HepG2 (cell line): ENCODE measurements at regions not wholly inside any gene's neighbourhood (a gene's known extent, or its start where the extent isn't known, plus 50 kb on each side); places are given as distances from the start of the nearest gene placed in this dataset.

ENCODE experiments used
- CENPBD1 ChIP-seq: sonication (generic); formaldehyde crosslinking; IDR thresholded peaks from 2 replicates; pipeline ENCODE4 v1.8.0; 2022; ENCODE audit warnings: missing genetic modification reagents, low read depth, mild to moderate bottlenecking, borderline replicate concordance
- ESRRA ChIP-seq: sonication (generic); formaldehyde crosslinking; IDR thresholded peaks from 2 replicates; pipeline ENCODE4 v1.5.1; 2020; ENCODE audit warnings: mild to moderate bottlenecking, low read depth, missing genetic modification reagents
- FOSL1 ChIP-seq: sonication (generic); formaldehyde crosslinking; IDR thresholded peaks from 2 replicates; pipeline ENCODE4 v1.9.0; 2021; ENCODE audit warnings: missing genetic modification reagents, borderline replicate concordance
- GPN1 ChIP-seq: sonication (generic); formaldehyde crosslinking; IDR thresholded peaks from 2 replicates; pipeline ENCODE4 v1.5.1; 2020; ENCODE audit warnings: missing genetic modification reagents, borderline replicate concordance
- GTF2F1 ChIP-seq: fragments of 150-350 bp; IDR thresholded peaks from 2 replicates; pipeline ENCODE4 v1.6.1; 2014; ENCODE audit warnings: low read length
- HNF1B ChIP-seq: sonication (generic); formaldehyde crosslinking; IDR thresholded peaks from 2 replicates; pipeline ENCODE4 v1.5.1; 2020; ENCODE audit warnings: mild to moderate bottlenecking, moderate library complexity, missing genetic modification reagents
- HNRNPLL ChIP-seq: fragments of 200-400 bp; formaldehyde crosslinking; IDR thresholded peaks from 2 replicates; pipeline ENCODE4 v1.6.1; 2017; ENCODE audit warnings: mild to moderate bottlenecking, low read depth, low read length; ENCODE audit not compliant: poor library complexity, severe bottlenecking
- HOMEZ ChIP-seq: IDR thresholded peaks from 2 replicates; pipeline ENCODE4 v1.6.1; 2016; ENCODE audit warnings: low read depth
- HOXA9 ChIP-seq: sonication (generic); formaldehyde crosslinking; IDR thresholded peaks from 2 replicates; pipeline ENCODE4 v1.8.1; 2022; ENCODE audit warnings: missing genetic modification reagents, mild to moderate bottlenecking, moderate library complexity, borderline replicate concordance
- JUN ChIP-seq: sonication (generic); formaldehyde crosslinking; IDR thresholded peaks from 2 replicates; pipeline ENCODE4 v1.4.0; 2020; ENCODE audit warnings: mild to moderate bottlenecking, missing genetic modification reagents
- KAT7 ChIP-seq: IDR thresholded peaks from 2 replicates; pipeline ENCODE4 v1.6.1; 2018; ENCODE audit warnings: borderline replicate concordance, missing compliant biosample characterization
- KDM5A ChIP-seq: fragments of 200-600 bp; sonication (generic); IDR thresholded peaks from 2 replicates; pipeline ENCODE4 v1.7.0; 2018; ENCODE audit warnings: antibody characterized with exemption, mild to moderate bottlenecking, low read length, borderline replicate concordance
- KLF15 ChIP-seq: sonication (generic); formaldehyde crosslinking; IDR thresholded peaks from 2 replicates; pipeline ENCODE4 v1.8.1; 2023; ENCODE audit warnings: borderline replicate concordance, mild to moderate bottlenecking, inconsistent platforms, missing genetic modification reagents, mixed read lengths
- POGZ ChIP-seq: sonication (generic); formaldehyde crosslinking; IDR thresholded peaks from 2 replicates; pipeline ENCODE4 v1.4.0; 2020; ENCODE audit warnings: mild to moderate bottlenecking, missing genetic modification reagents
- PRMT3 ChIP-seq: sonication (generic); formaldehyde crosslinking; IDR thresholded peaks from 2 replicates; pipeline ENCODE4 v1.8.1; 2022; ENCODE audit warnings: low read depth, mild to moderate bottlenecking, moderate library complexity, missing genetic modification reagents, borderline replicate concordance
- RAD51 ChIP-seq: fragments of 450-650 bp; IDR thresholded peaks from 2 replicates; pipeline ENCODE4 v1.6.1; 2016; ENCODE audit warnings: borderline replicate concordance
- RFXANK ChIP-seq: IDR thresholded peaks from 2 replicates; pipeline ENCODE4 v1.6.1; 2016
- SALL2 ChIP-seq: sonication (generic); formaldehyde crosslinking; IDR thresholded peaks from 2 replicates; pipeline ENCODE4 v1.8.1; 2023; ENCODE audit warnings: mild to moderate bottlenecking, missing genetic modification reagents, inconsistent platforms
- SUZ12 ChIP-seq: fragments of 150-350 bp; IDR thresholded peaks from 2 replicates; pipeline ENCODE4 v1.6.1; 2014; ENCODE audit warnings: low read depth, low read length
- ZFP62 ChIP-seq: sonication (generic); formaldehyde crosslinking; IDR thresholded peaks from 2 replicates; pipeline ENCODE4 v1.4.0; 2020; ENCODE audit warnings: missing genetic modification reagents
- ZNF12 ChIP-seq: sonication (generic); formaldehyde crosslinking; IDR thresholded peaks from 2 replicates; pipeline ENCODE4 v1.5.0; 2020; ENCODE audit warnings: missing genetic modification reagents
- ZNF260 ChIP-seq: sonication (generic); formaldehyde crosslinking; IDR thresholded peaks from 2 replicates; pipeline ENCODE4 v1.4.0; 2020; ENCODE audit warnings: missing genetic modification reagents, low read depth, mild to moderate bottlenecking, borderline replicate concordance
- ZNF280D ChIP-seq: sonication (generic); formaldehyde crosslinking; IDR thresholded peaks from 2 replicates; pipeline ENCODE4 v1.5.1; 2020; ENCODE audit warnings: mild to moderate bottlenecking, missing genetic modification reagents
- ZNF331 ChIP-seq: sonication (generic); formaldehyde crosslinking; IDR thresholded peaks from 2 replicates; pipeline ENCODE4 v1.4.0; 2020; ENCODE audit warnings: missing genetic modification reagents
- ZNF367 ChIP-seq: sonication (generic); formaldehyde crosslinking; IDR thresholded peaks from 2 replicates; pipeline ENCODE4 v1.4.0; 2020; ENCODE audit warnings: missing genetic modification reagents, borderline replicate concordance
- ZNF501 ChIP-seq: sonication (generic); formaldehyde crosslinking; IDR thresholded peaks from 2 replicates; pipeline ENCODE4 v1.5.1; 2020; ENCODE audit warnings: mild to moderate bottlenecking, moderate library complexity, missing genetic modification reagents
- ZNF773 ChIP-seq: sonication (generic); formaldehyde crosslinking; IDR thresholded peaks from 2 replicates; pipeline ENCODE4 v1.4.0; 2020; ENCODE audit warnings: missing genetic modification reagents, borderline replicate concordance

- TF ChIP-seq KAT7 (CRISPR knock-in tag) = no peak
- TF ChIP-seq ESRRA (CRISPR knock-in tag) = no peak
- no peak for TF ChIP-seq GTF2F1
- TF ChIP-seq ZNF773 = no peak
- TF ChIP-seq ZNF331 (CRISPR knock-in tag) = peak; percentile 34; the same call in 1 of the 2 replicates
- no peak for TF ChIP-seq CENPBD1 (CRISPR knock-in tag)
- TF ChIP-seq ZNF367 (CRISPR knock-in tag) = no peak
- no peak for TF ChIP-seq KDM5A
- TF ChIP-seq ZNF501 (CRISPR knock-in tag) = no peak
- peak; percentile 43; the same call in 1 of the 2 replicates for TF ChIP-seq POGZ (CRISPR knock-in tag)
- no peak for TF ChIP-seq HOXA9 (CRISPR knock-in tag)
- TF ChIP-seq ZNF12 = no peak
- peak; percentile 57; the same call in 1 of the 2 replicates for TF ChIP-seq HOMEZ (CRISPR knock-in tag)
- no peak for TF ChIP-seq PRMT3 (CRISPR knock-in tag)
- TF ChIP-seq FOSL1 = no peak
- no peak for TF ChIP-seq SUZ12
- no peak for TF ChIP-seq ZNF280D (CRISPR knock-in tag)
- TF ChIP-seq HNF1B (CRISPR knock-in tag) = no peak
- TF ChIP-seq HNRNPLL = no peak
- no peak for TF ChIP-seq ZFP62
- TF ChIP-seq SALL2 (CRISPR knock-in tag) = no peak
- no peak for TF ChIP-seq KLF15
- TF ChIP-seq ZNF260 = no peak
- TF ChIP-seq RFXANK = peak; percentile 35; the same call in 1 of the 2 replicates
- no peak for TF ChIP-seq JUN (CRISPR knock-in tag)
- TF ChIP-seq RAD51 = no peak
- TF ChIP-seq GPN1 = no peak
Measured at GRCh38 chr1:213374369-213374768, 323.3 kb downstream of the RPS6KC1 start (continued).
